ENCODE measurements at regions not wholly inside any gene's neighbourhood (a gene's known extent, or its start where the extent isn't known, plus 50 kb on each side); places are given as distances from the start of the nearest gene placed in this dataset.

- no peak for DNase-seq
- H3K4me1 ChIP-seq (ENCODE audit: insufficient read depth, low read length), result no peaks in the 10 kb centered on the region
- peaks cover 0 to 3% of the 10 kb centered on the region in 2 experiments for H3K9me3 ChIP-seq (ENCODE audit: control insufficient read depth in 1 of 2, insufficient read depth in 1 of 2, low read length in 2 of 2)
- Mint-ChIP-seq H3K4me1 (ENCODE audit: low read depth) (no peaks in the 10 kb centered on the region), H3K27me3 (no peaks in the 10 kb centered on the region), H3K9me3 (no peaks in the 10 kb centered on the region), H3K27ac (no peak overlapping the region), H3K36me3 (ENCODE audit: low read depth) (no peaks in the 10 kb centered on the region), H3K4me3 (no peak overlapping the region)
- H3K27ac ChIP-seq (ENCODE audit: low read depth in 1 of 2, low read length in 2 of 2), result no peak overlapping the region
- ATAC-seq (ENCODE audit: poor library complexity), result no peak
- no peak overlapping the region for H3K4me3 ChIP-seq (ENCODE audit: low read length)
- POLR2A ChIA-PET, result no interaction called here
- TF ChIP-seq, protein P1, sequence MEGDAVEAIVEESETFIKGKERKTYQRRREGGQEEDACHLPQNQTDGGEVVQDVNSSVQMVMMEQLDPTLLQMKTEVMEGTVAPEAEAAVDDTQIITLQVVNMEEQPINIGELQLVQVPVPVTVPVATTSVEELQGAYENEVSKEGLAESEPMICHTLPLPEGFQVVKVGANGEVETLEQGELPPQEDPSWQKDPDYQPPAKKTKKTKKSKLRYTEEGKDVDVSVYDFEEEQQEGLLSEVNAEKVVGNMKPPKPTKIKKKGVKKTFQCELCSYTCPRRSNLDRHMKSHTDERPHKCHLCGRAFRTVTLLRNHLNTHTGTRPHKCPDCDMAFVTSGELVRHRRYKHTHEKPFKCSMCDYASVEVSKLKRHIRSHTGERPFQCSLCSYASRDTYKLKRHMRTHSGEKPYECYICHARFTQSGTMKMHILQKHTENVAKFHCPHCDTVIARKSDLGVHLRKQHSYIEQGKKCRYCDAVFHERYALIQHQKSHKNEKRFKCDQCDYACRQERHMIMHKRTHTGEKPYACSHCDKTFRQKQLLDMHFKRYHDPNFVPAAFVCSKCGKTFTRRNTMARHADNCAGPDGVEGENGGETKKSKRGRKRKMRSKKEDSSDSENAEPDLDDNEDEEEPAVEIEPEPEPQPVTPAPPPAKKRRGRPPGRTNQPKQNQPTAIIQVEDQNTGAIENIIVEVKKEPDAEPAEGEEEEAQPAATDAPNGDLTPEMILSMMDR (IDR thresholded peaks at IDR 0.05), result no peak
- intact Hi-C loops (cut with DNase I, micrococcal nuclease), result no loop called here
- no peaks in the 10 kb centered on the region for H3K27me3 ChIP-seq (ENCODE audit: control insufficient read depth in 1 of 2, insufficient read depth in 2 of 2, low read length in 2 of 2)
- CTCF ChIA-PET, result interaction anchor here (1.1 kb wide), 1 partner anchor 9 kb away, joined by 3 read pairs; no protein-coding TSS in a partner anchor
- no peaks in the 10 kb centered on the region for H3K36me3 ChIP-seq (ENCODE audit: insufficient read depth, low read length)
Measured at GRCh38 chr12:85680881-85681280, 155.3 kb downstream of the RASSF9 start.

- Mint-ChIP-seq H3K4me1 (ENCODE audit: low read depth) (no peaks in the 10 kb centered on the region), H3K4me3 (no peak overlapping the region), H3K9me3 (no peaks in the 10 kb centered on the region), H3K27me3 (no peaks in the 10 kb centered on the region), H3K27ac (no peak overlapping the region), H3K36me3 (ENCODE audit: low read depth) (no peaks in the 10 kb centered on the region)
- intact Hi-C loops (cut with DNase I, micrococcal nuclease), result no loop called here
- POLR2A ChIA-PET, result no interaction called here
- CTCF ChIA-PET, result interaction anchor here (1.1 kb wide), 1 partner anchor 10 kb away, joined by 3 read pairs; no protein-coding TSS in a partner anchor
- Histone ChIP-seq H3K36me3 (ENCODE audit: insufficient read depth, low read length) (no peaks in the 10 kb centered on the region), H3K9me3 (ENCODE audit: control insufficient read depth in 1 of 2, insufficient read depth in 1 of 2, low read length in 2 of 2) (peaks cover 0 to 5% of the 10 kb centered on the region in 2 experiments), H3K27ac (ENCODE audit: low read depth in 1 of 2, low read length in 2 of 2) (no peak overlapping the region), H3K4me1 (ENCODE audit: insufficient read depth, low read length) (no peaks in the 10 kb centered on the region), H3K4me3 (ENCODE audit: low read length) (no peak overlapping the region), H3K27me3 (ENCODE audit: control insufficient read depth in 1 of 2, insufficient read depth in 2 of 2, low read length in 2 of 2) (no peaks in the 10 kb centered on the region)
- ATAC-seq (ENCODE audit: poor library complexity), result no peak
- TF ChIP-seq, protein P1 (IDR thresholded peaks at IDR 0.05), result no peak
- DNase-seq, result no peak
Measured at GRCh38 chr12:85681333-85681732, 154.9 kb downstream of the RASSF9 start.

- Mint-ChIP-seq H3K27ac (no peak overlapping the region), H3K36me3 (ENCODE audit: low read depth) (no peaks in the 10 kb centered on the region), H3K9me3 (no peaks in the 10 kb centered on the region), H3K27me3 (no peaks in the 10 kb centered on the region), H3K4me1 (ENCODE audit: low read depth) (no peaks in the 10 kb centered on the region), H3K4me3 (no peak overlapping the region)
- intact Hi-C loops (cut with DNase I, micrococcal nuclease), result no loop called here
- no peaks in the 10 kb centered on the region for H3K4me1 ChIP-seq (ENCODE audit: insufficient read depth, low read length)
- H3K27ac ChIP-seq (ENCODE audit: low read depth in 1 of 2, low read length in 2 of 2), result no peak overlapping the region
- H3K4me3 ChIP-seq (ENCODE audit: low read length), result no peak overlapping the region
- H3K9me3 ChIP-seq (ENCODE audit: control insufficient read depth in 1 of 2, insufficient read depth in 1 of 2, low read length in 2 of 2), result peaks cover 0 to 8% of the 10 kb centered on the region in 2 experiments
- no peak for DNase-seq
- H3K36me3 ChIP-seq (ENCODE audit: insufficient read depth, low read length), result no peaks in the 10 kb centered on the region
- ChIA-PET POLR2A (no interaction called here), CTCF (interaction anchor here (1.0 kb wide), 1 partner anchor 16 kb away, joined by 3 read pairs; no protein-coding TSS in a partner anchor)
- H3K27me3 ChIP-seq (ENCODE audit: control insufficient read depth in 1 of 2, insufficient read depth in 2 of 2, low read length in 2 of 2), result no peaks in the 10 kb centered on the region
- no peak for ATAC-seq (ENCODE audit: poor library complexity)
- TF ChIP-seq, protein P1 (IDR thresholded peaks at IDR 0.05), result no peak
Measured at GRCh38 chr12:85683051-85683450, 153.2 kb downstream of the RASSF9 start.
